ENCODE measurements at regions not wholly inside any gene's neighbourhood (a gene's known extent, or its start where the extent isn't known, plus 50 kb on each side); places are given as distances from the start of the nearest gene placed in this dataset.

- H3K4me1 ChIP-seq (ENCODE audit: insufficient read depth, low read length): no peaks in the 10 kb centered on the region
- H4K91ac ChIP-seq (ENCODE audit: insufficient read length, low read depth, low read length): no peak overlapping the region
- no peak overlapping the region for H3K27ac ChIP-seq (ENCODE audit: insufficient read length, low read depth, low read length)
- H3K9ac ChIP-seq (ENCODE audit: extremely low read depth, insufficient read length, low read length): no peak overlapping the region
- no peak overlapping the region for H3K14ac ChIP-seq (ENCODE audit: insufficient read depth, low read length)
- H4K20me1 ChIP-seq (ENCODE audit: control insufficient read depth, insufficient read depth, insufficient read length): no peaks in the 10 kb centered on the region
- Mint-ChIP-seq H3K27me3 (ENCODE audit: low read depth) (peaks cover 34% of the 10 kb centered on the region), H3K4me1 (peaks cover 12 to 17% of the 10 kb centered on the region in 2 experiments), H3K9me3 (no peaks in the 10 kb centered on the region; a peak in 1 of 5 replicates), H3K36me3 (ENCODE audit: insufficient read depth in 1 of 3, low read depth in 3 of 3) (no peaks in the 10 kb centered on the region; a peak in 1 of 7 replicates), H3K4me3 (no peak overlapping the region), H3K27ac (no peak overlapping the region)
- H3K56ac ChIP-seq (ENCODE audit: insufficient read length, low read depth, low read length): no peak overlapping the region
- no peak overlapping the region for H3K18ac ChIP-seq (ENCODE audit: insufficient read length, low read depth, low read length)
- no peaks in the 10 kb centered on the region for H3K79me2 ChIP-seq (ENCODE audit: insufficient read depth, low read length)
- H3K27me3 ChIP-seq (ENCODE audit: insufficient read depth, low read length): no peaks in the 10 kb centered on the region
- no peak overlapping the region for H2BK15ac ChIP-seq (ENCODE audit: low read depth, low read length)
- H3K23ac ChIP-seq (ENCODE audit: insufficient read length, low read depth, low read length): no peak overlapping the region
- no peaks in the 10 kb centered on the region for H3K23me2 ChIP-seq (ENCODE audit: insufficient read length, low read depth, low read length, poor library complexity, severe bottlenecking)
- H2AK5ac ChIP-seq (ENCODE audit: insufficient read length, low read length): no peak overlapping the region
- H2BK120ac ChIP-seq (ENCODE audit: low read depth, low read length, poor library complexity, severe bottlenecking): no peak overlapping the region
- H3K79me1 ChIP-seq (ENCODE audit: insufficient read depth, low read depth, low read length, poor library complexity, severe bottlenecking): no peaks in the 10 kb centered on the region
- H3T11ph ChIP-seq (ENCODE audit: low read length): no peak overlapping the region
- no peak overlapping the region for H4K5ac ChIP-seq (ENCODE audit: insufficient read length, low read depth, low read length)
- WGBS (ENCODE audit: extremely low coverage, insufficient read length, low lambda C conversion rate): no CpG with 5 or more reads among the region's 3 CpGs
- no peak overlapping the region for H2BK12ac ChIP-seq (ENCODE audit: insufficient read length, low read depth, low read length)
- H3K9me3 ChIP-seq (ENCODE audit: control insufficient read depth, low read depth, low read length): no peaks in the 10 kb centered on the region
- no peak overlapping the region for H2AFZ ChIP-seq (ENCODE audit: low read length)
- no peak for DNase-seq
- H4K8ac ChIP-seq (replicated peaks; ENCODE audit: insufficient read length, low read depth, low read length): no peak overlapping the region
- no peak overlapping the region for H3K4me2 ChIP-seq (ENCODE audit: insufficient read depth, insufficient read length, low read length)
- no peak for TF ChIP-seq CTCF (conservative IDR thresholded peaks at IDR 0.05)
- H2BK20ac ChIP-seq (ENCODE audit: low read depth, low read length, poor library complexity, severe bottlenecking): no peak overlapping the region
- no peak overlapping the region for H3K4ac ChIP-seq (ENCODE audit: low read depth, low read length)
- H2BK5ac ChIP-seq (ENCODE audit: insufficient read length, low read length): no peak overlapping the region
These were observed 111.3 kb upstream of the MLN start for GRCh38 chr6:33915134-33915533.

All from H9 (cell line).